GM12878 (cell line): ENCODE measurements at regions not wholly inside any gene's neighbourhood (a gene's known extent, or its start where the extent isn't known, plus 50 kb on each side); places are given as distances from the start of the nearest gene placed in this dataset.

Experiments used
- CBFB ChIP-seq: IDR thresholded peaks from 2 replicates; pipeline ENCODE4 v1.6.1; 2016; ENCODE audit warnings: antibody characterized with exemption, low read depth
- CEBPZ ChIP-seq: fragments of 150-350 bp; IDR thresholded peaks from 2 replicates; pipeline ENCODE4 v1.6.1; 2016; ENCODE audit warnings: low read depth, low read length
- HCFC1 ChIP-seq: fragments of 150-350 bp; IDR thresholded peaks from 2 replicates; pipeline ENCODE4 v1.6.1; 2014; ENCODE audit warnings: low read length
- HDAC2 ChIP-seq: fragments of 200-600 bp; sonication (generic); IDR thresholded peaks from 2 replicates; pipeline ENCODE4 v1.6.1; 2017
- IRF5 ChIP-seq: fragments of 450-650 bp; IDR thresholded peaks from 2 replicates; pipeline ENCODE4 v1.6.1; 2017; ENCODE audit warnings: borderline replicate concordance
- KDM1A ChIP-seq: fragments of 200-600 bp; sonication (generic); IDR thresholded peaks from 2 replicates; pipeline ENCODE4 v1.6.1; 2016; ENCODE audit warnings: borderline replicate concordance
- KLF5 ChIP-seq: fragments of 450-650 bp; IDR thresholded peaks from 2 replicates; pipeline ENCODE4 v1.6.1; 2014; ENCODE audit warnings: mild to moderate bottlenecking; ENCODE audit not compliant: partially characterized antibody
- MEF2A ChIP-seq: IDR thresholded peaks from 2 replicates; pipeline ENCODE4 v1.6.1; 2011; ENCODE audit warnings: low read depth, mild to moderate bottlenecking, low read length, moderate library complexity; ENCODE audit not compliant: insufficient read depth
- MLLT1 ChIP-seq: fragments of 450-650 bp; IDR thresholded peaks from 2 replicates; pipeline ENCODE4 v1.6.1; 2016; ENCODE audit warnings: mild to moderate bottlenecking
- MTA3 ChIP-seq: IDR thresholded peaks from 2 replicates; pipeline ENCODE4 v1.6.1; 2012; ENCODE audit warnings: low read length, inconsistent platforms, borderline replicate concordance
- MXI1 ChIP-seq: fragments of 150-350 bp; IDR thresholded peaks from 2 replicates; pipeline ENCODE4 v1.6.1; 2011; ENCODE audit warnings: low read depth, mild to moderate bottlenecking, inconsistent platforms, low read length, improper control_type of control experiment
- NFIC ChIP-seq: IDR thresholded peaks from 2 replicates; pipeline ENCODE4 v1.6.1; 2012; ENCODE audit warnings: low read depth, mild to moderate bottlenecking, inconsistent platforms, low read length, moderate library complexity
- NKRF ChIP-seq: fragments of 450-650 bp; conservative IDR thresholded peaks from 2 replicates; pipeline ENCODE4 v1.6.1; 2017; ENCODE audit warnings: mild to moderate bottlenecking, moderate library complexity
- PAX5 ChIP-seq: IDR thresholded peaks from 2 replicates; pipeline ENCODE4 v1.6.1; 2011; ENCODE audit warnings: low read depth, low read length, borderline replicate concordance
- POLR2A ChIP-seq: IDR thresholded peaks from 2 replicates; pipeline ENCODE4 v1.6.1; 2011; ENCODE audit warnings: low read depth, mild to moderate bottlenecking, low read length
- RB1 ChIP-seq: fragments of 450-650 bp; formaldehyde crosslinking; IDR thresholded peaks from 2 replicates; pipeline ENCODE4 v1.6.1; 2017; ENCODE audit warnings: mild to moderate bottlenecking, borderline replicate concordance
- RUNX3 ChIP-seq: IDR thresholded peaks from 2 replicates; pipeline ENCODE4 v1.6.1; 2012; ENCODE audit warnings: low read length, inconsistent platforms
- SPI1 ChIP-seq: IDR thresholded peaks from 2 replicates; pipeline ENCODE4 v1.6.1; 2011; ENCODE audit warnings: low read depth, mild to moderate bottlenecking, low read length, moderate library complexity, borderline replicate concordance; ENCODE audit not compliant: insufficient read depth
- SREBF2 ChIP-seq: IDR thresholded peaks from 2 replicates; pipeline ENCODE4 v1.6.1; 2012; ENCODE audit warnings: mild to moderate bottlenecking, low read length
- STAT1 ChIP-seq: fragments of 450-650 bp; conservative IDR thresholded peaks from 2 replicates; pipeline ENCODE4 v1.6.1; 2014; ENCODE audit warnings: antibody characterized with exemption, mild to moderate bottlenecking
- TCF12 ChIP-seq: IDR thresholded peaks from 2 replicates; pipeline ENCODE4 v1.6.1; 2011; ENCODE audit warnings: low read depth, mild to moderate bottlenecking, low read length
- TCF3 ChIP-seq: IDR thresholded peaks from 2 replicates; pipeline ENCODE4 v1.6.1; 2012; ENCODE audit warnings: low read depth, mild to moderate bottlenecking, low read length, borderline replicate concordance; ENCODE audit not compliant: insufficient read depth
- YY1 ChIP-seq: IDR thresholded peaks from 2 replicates; pipeline ENCODE4 v1.6.1; 2011; ENCODE audit warnings: low read depth, mild to moderate bottlenecking, low read length
- ZNF24 ChIP-seq: fragments of 450-650 bp; IDR thresholded peaks from 2 replicates; pipeline ENCODE4 v1.6.1; 2017; ENCODE audit warnings: antibody characterized with exemption, mild to moderate bottlenecking

- TF ChIP-seq MXI1 (no peak), NKRF (no peak), PAX5 (peak; percentile 70; the same call in 1 of the 2 replicates), KDM1A (no peak), HCFC1 (no peak), SPI1 (peak; percentile 90), MLLT1 (no peak), RUNX3 (peak; percentile 96), NFIC (peak; percentile 90), MTA3 (peak; percentile 89; the same call in 1 of the 2 replicates), POLR2A (no peak), ZNF24 (no peak), CEBPZ (no peak), TCF3 (peak; percentile 81), TCF12 (peak; percentile 76; the same call in 1 of the 2 replicates), YY1 (peak; percentile 44), CBFB (peak; percentile 26; the same call in 1 of the 2 replicates), STAT1 (no peak), IRF5 (no peak), RB1 (no peak), SREBF2 (no peak), KLF5 (no peak), MEF2A (peak; percentile 71), HDAC2 (no peak)
Observed at GRCh38 chr10:4127518-4128315, 342.7 kb upstream of the KLF6 start (continued).
